ENCODE measurements at regions not wholly inside any gene's neighbourhood (a gene's known extent, or its start where the extent isn't known, plus 50 kb on each side); places are given as distances from the start of the nearest gene placed in this dataset.

DNA sequence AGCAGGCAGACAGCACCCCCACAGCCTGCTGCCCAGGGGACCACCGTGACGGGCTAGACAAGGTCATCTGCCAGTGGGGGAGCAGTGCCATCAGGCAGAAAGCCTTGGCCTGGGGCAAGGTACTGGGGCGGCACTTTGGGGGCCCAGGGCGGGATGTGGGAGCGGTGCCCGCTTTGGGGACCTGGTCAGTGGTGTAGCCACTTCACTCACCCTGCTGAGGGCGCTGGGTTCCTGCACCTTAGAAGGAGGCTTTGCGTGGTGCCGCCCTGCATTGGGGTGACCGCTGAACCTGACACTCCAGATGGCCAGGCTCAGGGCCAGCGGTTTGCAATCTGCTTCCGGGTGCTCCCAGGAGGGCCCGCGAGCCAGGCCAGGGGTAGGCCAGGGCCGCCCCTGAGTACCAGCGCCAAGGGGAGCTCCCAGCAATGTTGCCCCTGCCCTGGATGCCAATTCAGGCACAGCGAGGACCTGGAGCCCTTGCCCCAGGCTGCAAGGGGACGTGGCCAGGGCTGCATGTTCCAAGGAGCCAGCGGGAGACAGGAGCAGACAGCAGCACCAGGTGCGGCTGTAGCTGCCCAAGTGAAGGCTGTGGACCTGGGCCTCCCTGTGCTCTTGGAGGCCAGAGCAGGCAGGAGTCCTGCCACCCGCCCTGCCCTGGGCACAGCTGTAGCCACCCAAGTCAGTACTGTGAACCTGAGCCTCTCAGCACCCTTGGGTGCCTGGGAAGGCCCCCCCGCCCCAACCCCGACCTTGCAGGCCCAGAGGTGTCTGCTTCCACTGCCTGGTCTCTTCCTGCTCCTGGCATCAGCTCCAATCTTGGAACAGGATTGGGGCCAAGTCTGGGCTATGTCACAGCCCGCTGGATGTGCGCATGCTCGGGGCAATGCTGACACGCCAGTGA is 550.7 kb downstream of the SLC6A15 start:
- no peak for DNase-seq

DNA sequence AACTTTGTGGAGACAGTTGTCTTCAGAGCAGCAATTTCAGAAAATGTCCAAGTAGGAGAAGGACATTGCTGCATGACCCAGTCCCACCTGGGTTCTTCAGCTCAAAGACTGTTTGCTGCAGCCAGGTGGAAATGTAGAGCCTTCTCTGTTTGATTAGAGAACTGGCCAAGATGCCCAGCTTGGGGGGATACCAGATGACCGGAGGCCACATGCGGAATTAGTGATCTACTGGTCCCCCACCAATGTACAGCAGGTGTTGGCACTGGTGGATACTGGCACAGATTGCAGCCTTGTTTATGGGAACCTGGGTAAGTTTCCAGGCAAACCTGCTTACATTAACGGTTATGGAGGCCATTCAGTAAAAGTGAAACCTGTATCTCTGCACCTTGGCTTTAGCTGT is 555.3 kb downstream of the SLC6A15 start:
- DNase-seq, result no peak

DNA sequence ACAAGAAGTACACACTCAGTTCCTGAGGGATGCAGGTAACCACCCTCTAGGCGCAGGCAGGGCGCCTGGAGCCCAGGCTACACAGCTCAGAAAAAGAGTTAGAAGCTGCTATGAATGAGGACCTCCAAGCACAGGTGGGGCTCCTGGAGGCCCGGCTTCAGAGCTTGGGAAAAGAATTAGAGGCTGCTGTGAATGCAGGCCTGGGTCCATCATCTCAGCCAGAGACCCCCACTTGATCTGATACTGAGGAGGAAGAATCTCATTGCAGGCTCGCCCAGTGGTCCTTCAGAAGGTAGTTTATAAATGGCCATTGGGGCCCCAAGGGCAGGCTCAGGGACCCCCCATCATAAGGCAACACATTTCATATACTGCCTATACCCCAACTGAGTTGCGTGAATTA is 556.4 kb downstream of the SLC6A15 start:
- DNase-seq, result no peak

GRCh38 chr12:84355561-84355960 is 557.0 kb downstream of the SLC6A15 start:
- DNase-seq, result no peak

DNA sequence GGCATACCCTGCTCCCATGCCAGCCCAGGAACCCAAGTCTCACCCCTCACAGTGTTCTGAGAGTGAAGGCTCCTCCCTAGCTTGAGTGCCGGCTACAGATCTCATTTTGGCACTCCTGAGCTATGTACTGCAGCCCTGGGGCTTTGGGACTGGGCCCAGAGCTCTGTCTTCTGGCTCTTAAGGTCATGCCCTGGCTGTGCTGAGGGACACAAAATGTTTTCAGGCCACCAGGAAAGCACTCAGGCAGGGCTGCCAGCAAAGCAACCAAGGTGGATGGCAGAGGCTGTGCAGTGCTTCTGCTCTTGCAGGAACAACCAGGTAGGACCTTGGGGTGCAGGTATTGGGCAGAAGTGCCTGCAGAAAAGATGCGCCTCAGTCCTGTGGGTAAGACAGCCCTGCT is 564.0 kb downstream of the SLC6A15 start:
- DNase-seq, result no peak

GRCh38 chr12:84341467-84342193 is 571.0 kb downstream of the SLC6A15 start:
- no peak for DNase-seq

- no peak for DNase-seq
Observed at GRCh38 chr12:84336231-84336630, 576.4 kb downstream of the SLC6A15 start.

GRCh38 chr12:84329938-84330337 is 582.7 kb downstream of the SLC6A15 start:
- DNase-seq, result peak; percentile 53

GRCh38 chr12:84315926-84316325 is 596.7 kb downstream of the SLC6A15 start:
- DNase-seq, result no peak

- DNase-seq, result no peak
Observed at GRCh38 chr12:84313323-84313675, 599.3 kb downstream of the SLC6A15 start.

GRCh38 chr12:84308211-84308610 is 604.4 kb downstream of the SLC6A15 start:
- no peak for DNase-seq

DNA sequence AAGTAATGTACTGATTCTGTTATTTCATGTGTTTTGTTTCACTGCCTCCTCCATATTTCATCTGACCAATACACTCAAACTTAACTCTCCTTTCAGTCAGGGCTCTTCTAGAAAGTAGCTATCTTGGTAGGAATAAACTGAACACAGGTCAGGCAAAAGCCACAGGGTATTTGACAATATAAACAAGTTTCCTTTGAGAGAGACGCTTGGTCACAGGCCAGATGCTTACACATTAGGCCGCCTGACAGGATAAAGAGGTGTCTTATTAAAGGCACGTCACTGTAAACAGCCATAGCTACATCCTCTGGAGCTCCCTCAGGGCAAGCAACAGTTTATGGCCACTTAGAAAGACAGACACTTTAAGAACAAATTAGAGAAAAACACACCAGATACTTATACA is 607.5 kb downstream of the SLC6A15 start:
- no peak for DNase-seq

- DNase-seq, result no peak
Observed at GRCh38 chr12:84294246-84294645, 618.4 kb downstream of the SLC6A15 start.

- DNase-seq, result no peak
Observed at GRCh38 chr12:84290168-84290567, 622.4 kb downstream of the SLC6A15 start.

DNA sequence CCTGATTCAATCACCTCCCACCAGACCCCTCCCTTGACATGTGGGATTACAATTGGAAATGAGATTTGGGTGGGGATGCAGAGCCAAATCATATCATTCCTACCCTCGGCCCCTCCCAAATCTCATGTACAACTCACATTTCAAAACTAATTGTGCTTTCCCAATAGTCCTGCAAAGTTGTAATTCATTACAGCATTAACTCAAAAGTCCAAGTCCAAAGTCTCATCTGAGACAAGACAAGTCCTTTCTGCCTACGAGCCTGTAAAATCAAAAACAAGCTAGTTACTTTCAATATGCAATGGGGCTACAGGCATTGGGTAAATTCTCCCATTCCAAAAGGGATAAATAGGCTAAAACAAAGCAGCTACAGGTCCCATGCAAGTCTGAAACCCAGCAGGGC is 634.6 kb downstream of the SLC6A15 start:
- DNase-seq, result no peak

DNA sequence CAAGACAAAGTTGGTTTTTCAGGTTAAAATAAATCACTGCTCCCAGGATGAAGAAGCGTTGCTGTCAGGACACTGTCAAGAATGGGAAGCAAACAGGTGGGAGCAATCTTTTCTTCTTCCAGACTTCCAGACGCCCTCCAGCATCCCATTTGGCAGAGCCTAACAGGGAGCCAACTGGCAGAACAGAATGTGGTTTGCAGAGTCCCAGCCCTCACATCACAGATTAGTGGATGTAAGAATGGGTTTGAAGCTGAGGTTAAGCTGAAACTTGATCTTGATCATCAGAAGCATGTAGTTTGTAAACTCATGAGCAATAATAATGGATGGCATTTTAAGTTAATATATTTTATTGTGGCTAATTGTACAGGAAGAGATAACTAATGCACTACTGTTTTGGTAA is 636.4 kb downstream of the SLC6A15 start:
- no peak for DNase-seq

- DNase-seq, result no peak
Observed at GRCh38 chr12:84272324-84272723, 640.3 kb downstream of the SLC6A15 start.

- no peak for DNase-seq
Observed at GRCh38 chr12:84270470-84271140, 642.0 kb downstream of the SLC6A15 start.

- no peak for DNase-seq
Observed at GRCh38 chr12:84247931-84248330, 664.7 kb downstream of the SLC6A15 start.

- no peak for DNase-seq
Observed at GRCh38 chr12:84243686-84244085, 668.9 kb downstream of the SLC6A15 start.

DNA sequence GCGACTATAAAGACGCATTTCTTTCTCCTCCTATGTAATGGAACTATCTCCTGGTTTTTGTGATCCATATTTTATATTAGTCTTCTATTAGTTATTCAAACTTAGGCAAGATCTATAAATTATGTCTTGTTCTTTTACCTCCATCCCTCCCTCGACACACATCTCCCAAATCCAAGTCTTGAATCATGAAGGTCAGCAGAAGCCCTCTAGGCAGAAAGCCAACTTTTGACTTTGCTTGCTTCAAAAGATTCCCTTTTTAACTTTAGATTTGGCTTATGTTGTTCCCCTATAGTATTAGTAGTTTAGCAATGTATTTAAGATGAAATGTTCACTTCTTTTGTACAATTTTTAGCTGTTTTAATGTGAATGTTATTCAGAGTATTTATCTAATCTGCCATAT is 689.8 kb downstream of the SLC6A15 start:
- no peak for DNase-seq

- DNase-seq, result no peak
Observed at GRCh38 chr12:84218406-84218805, 694.2 kb downstream of the SLC6A15 start.

- no peak for DNase-seq
Observed at GRCh38 chr12:84201976-84202375, 710.6 kb downstream of the SLC6A15 start.
